GM18907 (cell line): ENCODE measurements at regions not wholly inside any gene's neighbourhood (a gene's known extent, or its start where the extent isn't known, plus 50 kb on each side); places are given as distances from the start of the nearest gene placed in this dataset.
"Not testable (repeated sequence)": the region's sequence is repeated elsewhere in the genome, so short reads cannot be mapped to it uniquely, and the experiment has no call there.

Experiments used
- ATAC-seq: cut with Tn5 transposase; IDR thresholded peaks from one replicate; pipeline ENCODE4 v1.9.1; 2021; ENCODE audit warnings: mild to moderate bottlenecking, moderate library complexity; ENCODE audit not compliant: unreplicated experiment

- no peak for ATAC-seq
Observed at GRCh38 chr1:221549815-221550214, 192.1 kb downstream of the DUSP10 start.

- not testable (repeated sequence) for ATAC-seq
Observed at GRCh38 chr1:221552792-221553191, 189.1 kb downstream of the DUSP10 start.

- ATAC-seq, result no peak
Observed at GRCh38 chr1:221555689-221556433, 186.0 kb downstream of the DUSP10 start.

GRCh38 chr1:221556435-221556834, 185.5 kb downstream of the DUSP10 start:
- no peak for ATAC-seq

- ATAC-seq, result no peak
Observed at GRCh38 chr1:221557013-221557412, 184.9 kb downstream of the DUSP10 start.

GRCh38 chr1:221558396-221558795, 183.5 kb downstream of the DUSP10 start:
- ATAC-seq, result no peak

- no peak for ATAC-seq
Observed at GRCh38 chr1:221559911-221560310, 182.0 kb downstream of the DUSP10 start.

- no peak for ATAC-seq
Observed at GRCh38 chr1:221562542-221563475, 179.1 kb downstream of the DUSP10 start.

- no peak for ATAC-seq
Observed at GRCh38 chr1:221563476-221563921, 178.4 kb downstream of the DUSP10 start.

- no peak for ATAC-seq
Observed at GRCh38 chr1:221564891-221565290, 177.0 kb downstream of the DUSP10 start.

- no peak for ATAC-seq
Observed at GRCh38 chr1:221565711-221566110, 176.2 kb downstream of the DUSP10 start.

GRCh38 chr1:221567859-221568507, 173.9 kb downstream of the DUSP10 start:
- no peak for ATAC-seq

GRCh38 chr1:221573756-221574155, 168.1 kb downstream of the DUSP10 start:
- ATAC-seq, result no peak

GRCh38 chr1:221574529-221574928, 167.4 kb downstream of the DUSP10 start:
- no peak for ATAC-seq

GRCh38 chr1:221575605-221576004, 166.3 kb downstream of the DUSP10 start:
- no peak for ATAC-seq

GRCh38 chr1:221576268-221576667, 165.6 kb downstream of the DUSP10 start:
- no peak for ATAC-seq

- ATAC-seq, result no peak
Observed at GRCh38 chr1:221583465-221583864, 158.4 kb downstream of the DUSP10 start.

- not testable (repeated sequence) for ATAC-seq
Observed at GRCh38 chr1:221587013-221587412, 154.9 kb downstream of the DUSP10 start.

- not testable (repeated sequence) for ATAC-seq
Observed at GRCh38 chr1:221591250-221591649, 150.6 kb downstream of the DUSP10 start.

GRCh38 chr1:221594576-221594975, 147.3 kb downstream of the DUSP10 start:
- no peak for ATAC-seq

- no peak for ATAC-seq
Observed at GRCh38 chr1:221598122-221598521, 143.8 kb downstream of the DUSP10 start.
